CD4-positive, alpha-beta T cell treated with Interferon gamma for 1 hour (primary cell): ENCODE measurements at regions not wholly inside any gene's neighbourhood (a gene's known extent, or its start where the extent isn't known, plus 50 kb on each side); places are given as distances from the start of the nearest gene placed in this dataset.
"Not testable (repeated sequence)": the region's sequence is repeated elsewhere in the genome, so short reads cannot be mapped to it uniquely, and the experiment has no call there.

Source experiments
- DNase-seq: peaks from one replicate; pipeline ENCODE4 v3.0.0-alpha.2; 2020

DNA sequence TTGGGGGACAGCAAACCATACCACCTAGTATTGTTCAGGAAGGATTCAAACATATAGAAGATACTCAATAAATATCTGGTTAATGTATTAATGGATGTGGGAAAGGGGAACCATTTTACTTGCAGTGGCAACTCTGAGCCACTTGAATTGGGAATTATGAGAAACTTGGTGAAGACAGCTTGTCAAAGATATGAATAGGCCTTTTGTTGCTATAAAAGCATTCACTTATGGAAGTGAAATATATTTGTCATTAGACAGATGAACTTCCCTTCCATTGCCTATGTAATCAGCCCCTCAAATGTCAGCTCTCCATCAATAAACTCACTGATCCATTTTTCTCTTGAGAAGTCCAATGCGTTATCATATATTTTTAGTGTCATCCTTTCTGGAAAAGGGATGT lies 56.1 kb downstream of the GPR85 start:
- no peak for DNase-seq

DNA sequence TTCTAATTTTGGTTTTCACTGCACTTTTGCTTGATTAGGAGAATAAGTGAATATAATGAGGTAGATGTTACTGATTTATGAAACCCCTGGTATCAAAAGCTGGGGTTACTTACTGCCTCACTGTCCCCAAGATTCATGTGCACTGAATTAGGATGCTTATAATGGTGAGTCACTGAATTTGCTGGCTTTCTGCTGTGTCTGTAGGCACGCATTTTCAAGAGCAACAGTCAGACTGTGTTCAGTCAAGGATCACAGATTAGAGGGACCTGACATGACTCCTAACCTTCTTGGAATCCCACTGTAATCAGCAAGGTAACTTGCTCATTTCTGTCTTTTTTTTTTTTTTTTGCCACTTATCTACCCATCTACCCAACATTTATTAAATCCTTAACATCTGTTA lies 59.7 kb downstream of the GPR85 start:
- DNase-seq = no peak

DNA sequence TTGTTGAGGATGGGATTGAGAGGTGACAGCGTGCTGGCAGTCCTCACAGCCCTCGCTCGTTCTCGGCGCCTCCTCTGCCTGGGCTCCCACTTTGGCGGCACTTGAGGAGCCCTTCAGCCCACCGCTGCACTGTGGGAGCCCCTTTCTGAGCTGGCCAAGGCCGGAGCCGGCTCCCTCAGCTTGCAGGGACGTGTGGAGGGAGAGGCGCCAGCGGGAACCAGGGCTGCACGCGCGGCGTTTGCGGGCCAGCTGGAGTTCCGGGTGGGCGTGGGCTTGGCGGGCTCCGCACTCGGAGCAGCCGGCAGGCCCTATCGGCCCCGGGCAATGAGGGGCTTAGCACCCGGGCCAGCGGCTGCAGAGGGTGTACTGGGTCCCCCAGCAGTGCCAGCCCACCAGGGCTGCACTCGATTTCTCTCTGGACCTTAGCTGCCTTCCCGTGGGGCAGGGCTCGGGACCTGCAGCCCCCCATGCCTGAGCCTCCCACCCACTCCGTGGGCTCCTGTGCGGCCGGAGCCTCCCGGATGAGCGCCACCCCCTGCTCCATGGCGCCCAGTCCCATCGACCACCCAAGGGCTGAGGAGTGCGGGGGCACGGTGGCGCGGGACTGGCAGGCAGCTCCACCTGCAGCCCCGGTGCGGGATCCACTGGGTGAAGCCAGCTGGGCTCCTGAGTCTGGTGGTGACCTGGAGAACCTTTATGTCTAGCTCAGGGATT lies 69.3 kb downstream of the GPR85 start:
- DNase-seq = not testable (repeated sequence)

DNA sequence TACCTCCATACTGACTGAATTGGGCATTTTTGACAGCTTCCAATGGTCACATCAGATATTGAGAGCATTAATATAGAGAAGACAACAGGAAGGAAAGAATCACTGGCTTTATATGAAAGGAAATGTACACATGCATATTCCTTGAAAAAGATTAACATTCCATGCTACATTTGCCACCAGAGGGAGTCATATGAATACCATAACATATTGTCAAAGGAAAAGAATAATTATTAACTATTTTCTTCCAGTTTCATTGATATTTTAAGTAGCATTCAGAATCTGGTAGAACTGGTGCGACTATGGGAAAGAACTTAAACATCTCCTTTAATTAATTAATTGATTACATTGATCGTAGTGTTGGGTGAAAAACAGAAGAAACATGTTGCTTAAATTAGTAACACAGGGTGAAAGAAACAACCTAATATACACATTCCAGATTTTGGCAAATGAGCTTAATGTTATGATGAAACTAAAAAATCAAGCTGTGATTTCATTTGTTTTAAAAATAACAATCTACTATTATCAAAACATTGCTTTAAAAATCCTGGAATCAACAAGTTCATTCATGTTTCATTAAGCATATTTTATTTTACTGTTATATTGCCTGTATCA lies 71.5 kb downstream of the GPR85 start:
- no peak for DNase-seq

DNA sequence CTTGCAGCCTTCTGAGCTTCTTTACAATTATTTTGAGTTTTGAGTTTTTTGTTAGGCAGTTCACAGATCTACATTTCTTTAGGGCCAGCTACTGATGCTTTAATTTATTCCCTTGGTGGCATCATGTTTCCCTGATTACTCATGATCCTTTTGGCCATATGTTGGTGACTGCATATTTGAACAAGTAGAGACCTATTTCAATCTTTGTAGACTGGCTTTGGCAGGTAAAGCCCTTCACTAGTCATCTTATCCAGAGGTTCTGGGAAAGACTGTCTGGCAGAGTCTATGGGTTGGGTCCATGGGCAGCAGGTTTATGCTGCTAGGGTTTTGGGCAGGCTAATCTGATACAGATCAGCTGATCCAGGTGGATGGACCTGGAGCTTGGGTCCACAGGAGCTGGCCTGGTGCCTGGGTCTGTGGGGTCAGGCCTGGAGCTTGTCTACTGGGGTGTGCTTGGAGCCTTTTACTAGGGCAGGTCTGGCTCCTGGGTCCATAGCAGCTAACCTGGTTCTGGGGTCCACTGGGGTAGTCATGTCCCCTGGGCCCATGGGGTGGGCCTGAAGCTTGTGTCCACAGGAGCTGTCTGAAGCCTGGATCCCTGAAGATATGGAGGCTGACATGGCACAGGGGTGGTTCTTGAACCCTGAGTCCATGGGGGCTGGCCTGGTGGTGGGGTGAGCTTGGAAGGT lies 72.7 kb downstream of the GPR85 start:
- DNase-seq = no peak

DNA sequence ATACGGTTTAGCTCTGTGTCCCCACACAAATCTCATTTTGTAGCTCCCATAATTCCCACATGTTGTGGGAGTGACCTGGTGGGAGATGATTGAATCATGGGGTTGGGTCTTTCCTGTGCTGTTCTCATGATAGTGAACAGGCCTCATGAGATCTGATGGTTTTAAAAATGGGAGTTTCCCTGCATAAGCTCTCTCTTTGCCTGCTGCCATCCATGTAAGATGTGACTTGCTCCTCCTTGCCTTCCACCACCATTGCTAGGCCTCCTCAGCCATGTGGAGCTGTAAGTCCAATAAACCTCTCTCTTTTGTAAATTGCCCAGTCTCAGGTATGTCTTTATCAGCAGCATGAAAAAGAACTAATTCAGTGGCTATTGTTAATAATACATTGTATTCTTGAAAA lies 73.8 kb downstream of the GPR85 start:
- not testable (repeated sequence) for DNase-seq

DNA sequence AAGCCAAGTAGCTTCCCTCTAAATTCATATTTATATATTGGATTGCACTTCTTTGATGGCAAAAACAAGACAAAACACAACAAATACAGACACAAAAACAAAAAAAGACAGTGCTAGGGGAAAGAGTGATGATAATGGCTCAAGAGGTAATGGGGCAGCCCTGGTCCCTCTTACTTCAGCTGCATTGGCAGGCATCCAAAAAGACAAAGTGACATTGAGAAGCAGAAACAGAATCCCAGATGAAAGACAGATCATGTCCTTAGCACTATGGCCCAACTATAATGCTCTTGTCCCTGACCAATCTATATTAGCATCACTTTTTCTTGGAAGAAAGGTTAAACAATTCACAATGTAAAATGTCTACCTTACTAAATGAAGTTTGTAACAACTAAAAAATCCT lies 76.2 kb downstream of the GPR85 start:
- no peak for DNase-seq

DNA sequence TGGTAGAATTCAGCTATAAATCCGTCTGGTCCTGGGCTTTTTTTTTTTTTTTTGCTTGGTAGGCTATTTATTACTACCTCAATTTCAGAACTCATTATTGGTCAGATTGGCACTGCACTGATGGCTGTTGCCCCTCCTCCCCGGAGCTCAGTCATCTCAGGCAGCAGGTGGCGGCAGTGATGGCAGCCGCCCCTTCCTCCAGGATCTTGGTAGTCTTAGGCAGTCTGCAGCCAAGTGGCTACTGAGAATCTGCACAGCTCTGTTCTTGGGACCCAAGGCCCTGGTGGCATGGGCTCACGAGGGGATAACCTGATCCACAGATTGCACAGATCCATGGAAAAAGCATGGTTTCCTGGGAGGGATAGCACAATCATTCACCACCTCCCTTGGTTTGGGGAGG lies 77.9 kb downstream of the GPR85 start:
- DNase-seq = no peak

DNA sequence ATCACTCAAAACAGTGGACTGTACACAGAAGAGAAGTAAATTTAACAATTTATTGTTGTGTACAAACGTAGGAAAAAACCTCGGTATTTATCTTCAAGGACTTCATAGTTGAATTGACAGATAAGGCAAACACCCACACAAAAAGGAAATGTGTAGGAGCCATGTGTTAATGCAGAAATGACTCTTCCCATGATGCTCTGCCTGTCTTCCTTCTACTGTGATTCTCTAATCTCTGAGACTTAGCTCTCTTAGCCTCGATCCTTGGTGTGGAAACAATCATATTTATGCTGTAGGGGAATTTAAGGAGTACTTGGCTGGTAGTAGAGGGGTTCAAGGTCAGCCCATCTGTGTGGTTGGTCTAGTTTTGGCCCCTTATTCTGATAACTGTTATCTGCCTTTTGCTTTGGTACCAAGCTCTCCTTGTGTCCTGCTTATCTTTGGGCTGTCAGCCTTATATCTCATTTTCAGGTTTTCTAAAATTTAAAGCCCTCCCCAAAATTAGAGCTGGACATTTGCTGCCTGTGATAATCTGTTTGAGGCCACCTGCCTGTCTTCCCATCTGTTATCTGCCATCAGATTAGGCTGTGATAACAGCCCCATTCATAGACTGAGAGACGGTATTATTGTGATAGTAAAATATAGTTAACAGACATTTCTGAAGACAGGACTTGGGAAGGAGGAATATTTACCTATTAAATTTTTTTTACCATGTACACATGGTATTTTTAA lies 81.7 kb downstream of the GPR85 start:
- DNase-seq = no peak

DNA sequence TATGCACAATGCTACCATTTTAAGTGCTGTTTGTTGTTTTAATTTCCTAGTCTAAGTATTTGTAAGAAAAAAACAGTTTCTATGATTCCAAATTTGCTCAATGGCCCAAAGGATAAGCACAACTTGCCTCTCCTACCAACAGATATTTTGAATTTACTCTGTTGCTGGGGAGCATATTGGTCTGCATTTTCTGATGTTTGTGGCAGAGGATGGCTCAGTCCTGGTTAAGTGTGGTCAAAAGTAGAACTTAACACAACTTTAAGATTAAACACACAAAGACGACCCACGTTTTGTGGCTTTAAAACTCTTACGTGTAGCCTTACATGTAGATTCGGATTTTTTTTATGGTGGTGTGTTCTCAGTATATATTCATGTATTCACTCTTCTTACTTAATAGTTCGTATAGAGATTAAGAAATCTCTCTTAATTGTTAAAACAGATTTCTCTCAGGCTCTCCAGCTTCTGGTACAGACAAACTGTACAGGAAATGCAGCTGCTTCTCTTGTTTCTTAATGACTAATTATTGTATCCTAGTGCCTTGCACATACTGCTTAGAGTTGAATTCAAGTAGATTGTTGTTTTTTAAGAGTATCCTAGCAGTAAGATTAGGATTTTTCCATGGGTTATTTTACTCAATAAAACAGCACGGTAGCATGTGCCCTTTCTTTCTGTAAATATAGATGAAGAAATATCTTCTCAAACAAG lies 86.2 kb downstream of the GPR85 start:
- no peak for DNase-seq

DNA sequence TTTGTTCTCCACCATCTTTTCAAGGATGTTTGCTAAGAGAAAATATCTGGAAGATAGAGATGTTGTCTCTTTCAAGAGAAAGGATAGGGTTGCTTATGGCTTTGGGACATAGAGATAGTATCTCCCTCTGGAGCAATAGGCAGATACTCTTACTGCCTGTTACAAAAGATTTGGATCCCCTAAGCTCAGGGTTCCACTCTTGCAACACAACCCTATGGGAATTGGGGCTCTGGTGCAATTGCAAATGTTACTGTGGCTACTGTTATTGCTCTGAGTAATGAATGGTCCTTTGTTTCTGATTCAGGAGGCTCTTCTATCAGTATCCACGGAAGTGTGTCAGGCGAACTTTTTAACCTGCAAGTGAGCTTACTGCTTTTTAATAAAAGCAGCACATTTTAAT lies 88.8 kb downstream of the GPR85 start:
- no peak for DNase-seq

DNA sequence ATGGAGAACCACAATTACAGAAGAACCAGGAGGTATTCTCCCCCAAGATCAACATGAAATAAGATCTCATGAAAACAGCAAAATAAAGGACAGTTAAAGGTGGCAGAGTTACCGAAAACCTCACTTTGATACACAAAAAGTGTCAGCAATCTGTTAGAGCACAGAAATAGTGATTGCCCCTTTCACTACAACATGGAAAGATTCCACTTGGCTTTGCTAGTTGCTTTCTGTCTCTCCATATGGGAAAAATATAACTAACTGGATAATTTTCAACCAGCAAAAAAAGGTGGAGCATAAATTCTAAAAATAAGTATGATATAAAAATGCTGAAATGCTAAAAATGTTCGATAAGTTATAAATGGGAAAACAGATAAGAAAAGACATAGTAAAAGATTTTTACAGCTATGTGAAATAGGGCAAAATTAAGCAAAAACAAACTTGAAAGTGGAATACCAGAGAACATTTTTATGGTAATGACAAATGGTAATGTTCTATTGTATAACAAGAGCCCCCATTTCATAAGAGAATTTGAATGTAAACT lies 90.2 kb downstream of the GPR85 start:
- no peak for DNase-seq

DNA sequence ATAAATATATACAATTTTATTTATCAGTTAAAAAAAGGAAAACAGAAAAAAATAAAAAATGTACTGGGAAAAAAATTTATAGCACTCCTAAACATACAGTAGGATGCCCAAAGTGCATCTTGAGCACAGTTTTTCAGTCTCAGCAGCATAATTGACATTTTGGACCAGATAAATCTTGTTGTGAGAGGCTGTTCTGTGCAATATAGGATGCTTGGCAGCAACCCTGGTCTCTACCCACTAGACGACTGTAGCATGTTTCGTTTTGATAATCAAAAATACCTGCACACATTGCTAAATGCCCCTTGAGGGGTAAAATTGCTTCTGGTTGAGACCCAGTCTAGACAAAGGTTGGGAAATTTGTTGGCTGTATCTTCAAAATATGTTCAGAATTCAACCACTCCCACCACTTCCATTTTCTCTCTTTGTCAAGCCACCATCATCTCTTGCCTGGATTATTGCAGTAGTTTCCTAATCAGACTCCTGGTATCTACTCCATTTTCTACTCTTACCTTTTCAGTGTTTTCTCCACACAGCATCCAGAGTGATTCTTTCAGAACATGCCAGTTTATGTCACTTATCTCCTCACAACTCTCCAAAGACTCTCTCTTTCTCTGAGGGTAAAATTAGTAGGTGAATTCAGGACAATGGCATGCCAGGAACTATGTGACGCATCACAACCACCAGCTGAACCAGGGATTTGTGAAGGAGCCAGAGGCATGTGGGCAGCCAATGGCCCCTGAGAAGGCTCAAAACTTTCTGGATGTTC lies 91.4 kb downstream of the GPR85 start:
- DNase-seq = no peak

DNA sequence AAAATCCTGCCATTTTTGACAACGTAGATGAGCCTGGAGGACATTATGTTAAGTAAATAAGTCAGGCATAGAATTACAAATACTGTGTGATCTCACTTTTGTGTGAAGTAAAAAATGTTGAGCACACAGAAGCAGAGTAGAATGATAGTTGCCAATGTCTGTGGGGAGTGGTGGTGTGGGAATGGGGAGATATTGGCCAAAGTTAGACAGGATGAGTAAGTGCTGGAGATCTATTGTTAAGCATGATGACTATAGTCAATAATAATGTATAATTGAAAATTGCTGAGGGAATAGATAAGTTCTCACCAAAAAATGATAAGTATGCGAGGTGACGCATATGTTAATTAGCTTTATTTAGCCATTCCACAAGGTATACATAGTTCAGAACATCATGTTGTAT lies 92.0 kb downstream of the GPR85 start:
- no peak for DNase-seq

DNA sequence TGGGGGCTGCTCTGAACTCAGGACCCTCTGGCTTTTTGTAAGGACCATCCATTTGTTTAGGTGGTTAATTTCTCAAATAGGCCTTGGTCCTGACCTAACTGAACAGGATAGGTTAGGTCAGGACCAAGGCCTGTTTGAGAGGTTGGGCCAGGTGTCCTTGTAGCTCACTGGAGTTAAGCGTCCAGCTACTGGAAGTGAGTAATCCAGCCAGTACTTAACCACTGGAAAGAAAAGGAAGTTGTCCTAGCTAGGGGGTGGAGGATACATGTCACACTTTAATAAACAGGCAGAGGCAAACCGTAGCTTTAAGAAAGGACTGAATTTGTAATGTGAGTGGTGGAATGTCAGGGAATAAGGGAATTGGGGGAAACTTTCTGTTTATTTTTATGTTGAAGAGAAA lies 96.0 kb downstream of the GPR85 start:
- DNase-seq = no peak

DNA sequence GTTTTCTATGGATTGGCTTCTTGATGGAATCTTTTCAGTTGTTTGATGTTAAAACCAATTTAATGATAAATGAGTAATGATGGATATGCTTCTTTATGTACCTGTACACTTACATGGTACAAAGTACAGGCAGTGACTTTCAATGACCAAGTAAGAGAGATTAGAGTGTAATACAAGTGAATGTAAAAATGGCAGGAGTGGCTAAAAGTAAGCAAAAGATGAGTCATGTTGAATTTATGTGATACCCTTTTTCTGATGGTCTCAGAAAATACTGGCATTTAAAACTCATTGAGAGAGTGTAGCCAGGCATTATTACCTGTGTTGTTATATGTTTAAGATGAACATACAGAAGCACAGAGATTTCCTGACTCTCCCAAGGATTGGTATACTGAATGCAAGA lies 97.1 kb downstream of the GPR85 start:
- DNase-seq = no peak

DNA sequence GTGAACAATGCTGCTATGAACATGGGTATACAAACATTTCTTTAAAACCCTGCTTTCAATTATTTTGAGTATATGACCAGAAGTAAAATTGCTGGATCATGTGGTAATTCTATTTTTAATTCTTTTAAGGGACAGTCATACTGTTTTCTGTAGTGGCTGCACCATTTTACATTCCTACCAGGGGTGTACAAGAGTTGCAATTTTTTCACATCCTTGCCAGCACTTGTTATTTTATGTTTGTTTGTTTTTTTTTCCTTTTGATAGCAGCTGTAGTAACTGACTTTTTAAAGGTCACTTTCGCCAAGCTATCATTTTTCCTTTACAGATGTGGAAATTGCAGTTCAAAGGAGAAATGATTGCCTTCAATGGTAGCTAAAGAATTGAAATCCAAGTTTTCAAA lies 99.5 kb downstream of the GPR85 start:
- DNase-seq = no peak

DNA sequence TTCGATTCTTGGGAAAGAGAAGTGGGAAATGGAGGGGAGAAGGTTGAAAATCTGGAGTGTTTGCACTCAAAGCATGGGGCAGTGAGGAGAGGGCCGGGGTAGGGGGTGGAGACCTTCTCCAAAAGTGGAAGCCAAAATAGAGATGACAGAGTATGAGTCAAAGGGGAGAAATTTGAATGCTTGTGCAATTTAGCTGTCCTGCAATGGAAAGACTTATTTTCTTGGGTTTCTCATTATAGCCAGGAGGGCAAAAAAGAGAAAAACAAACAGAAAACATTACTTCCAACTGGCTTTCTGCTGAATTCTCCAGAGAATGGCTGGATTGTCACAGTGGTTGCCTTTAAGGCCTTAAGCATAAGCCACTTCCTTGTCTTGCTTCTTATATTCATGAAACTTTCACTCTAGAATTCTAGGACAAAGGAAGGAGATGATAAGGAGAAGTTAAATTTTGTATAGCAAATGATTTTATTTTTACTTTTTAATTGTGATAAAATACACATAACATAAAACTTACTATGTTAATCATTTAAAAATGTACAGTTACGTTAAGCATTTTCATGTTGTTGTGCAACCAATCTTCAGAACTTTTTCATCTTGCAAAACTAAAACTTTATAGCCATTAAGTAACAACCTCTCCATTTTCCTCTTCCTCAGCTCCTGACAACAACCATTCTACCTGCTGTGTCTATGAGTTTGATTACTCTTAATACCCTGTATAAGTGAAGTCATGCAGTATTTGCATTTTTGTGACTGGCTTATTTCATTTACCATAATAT lies 100.2 kb downstream of the GPR85 start:
- no peak for DNase-seq

DNA sequence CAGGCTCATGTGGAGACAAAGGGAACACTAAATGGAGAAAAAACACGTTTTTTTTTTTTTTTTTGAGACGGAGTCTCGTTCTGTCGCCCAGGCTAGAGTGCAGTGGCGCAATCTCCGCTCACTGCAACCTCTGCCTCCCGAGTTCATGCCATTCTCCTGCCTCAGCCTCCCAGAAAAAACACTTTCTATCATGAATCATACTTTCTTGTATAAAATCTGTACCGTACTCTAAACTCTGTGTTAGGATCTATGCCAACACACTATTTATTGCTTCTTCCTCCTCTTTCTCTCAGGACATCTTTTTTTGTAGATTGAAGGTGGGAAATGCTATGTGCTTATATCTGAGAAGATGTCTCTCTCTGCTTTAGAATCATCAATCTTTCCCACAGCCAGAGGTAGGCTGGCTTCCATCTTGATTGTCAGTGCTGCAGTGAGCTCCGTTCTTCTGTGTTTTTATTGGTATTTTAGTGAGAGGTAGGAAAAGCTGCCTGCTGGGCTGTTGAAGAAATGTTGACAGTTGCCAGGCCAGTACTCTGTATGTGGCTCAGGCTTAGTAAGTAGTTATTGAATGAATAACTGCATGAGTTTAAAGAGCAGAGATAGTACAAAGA lies 101.1 kb downstream of the GPR85 start:
- no peak for DNase-seq

DNA sequence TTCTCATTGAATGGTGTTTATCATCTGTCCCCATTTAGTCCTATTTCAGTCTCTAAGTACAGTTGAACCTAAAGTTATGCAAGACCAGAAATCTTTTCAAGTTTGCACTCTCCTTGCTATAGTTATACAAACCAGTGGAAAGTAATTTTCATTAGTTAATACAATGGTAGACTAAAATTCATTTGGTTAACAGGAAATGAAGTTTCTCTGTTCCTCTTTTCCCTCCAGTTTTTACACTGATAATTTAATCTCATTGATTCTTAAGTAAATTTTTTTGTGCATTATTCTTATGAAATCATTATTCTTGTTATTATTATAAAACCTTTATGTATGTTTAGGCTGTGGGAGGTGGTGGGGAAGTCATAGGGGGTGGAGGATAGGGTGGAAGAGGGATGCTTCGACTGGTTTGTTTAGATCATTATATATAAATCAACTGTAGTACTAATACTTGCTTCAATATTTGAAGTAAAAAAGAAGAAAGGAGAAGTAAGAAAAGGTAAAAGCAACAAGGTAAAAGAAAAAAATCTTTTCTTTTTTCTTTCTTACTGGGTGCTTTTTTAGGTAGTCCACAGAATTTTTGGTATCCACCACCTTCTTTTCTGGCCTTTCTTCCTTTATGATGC lies 104.1 kb downstream of the GPR85 start:
- no peak for DNase-seq
